Ovary (tissue), 7 donors: ENCODE measurements at regions not wholly inside any gene's neighbourhood (a gene's known extent, or its start where the extent isn't known, plus 50 kb on each side); places are given as distances from the start of the nearest gene placed in this dataset.

Experiments
- DNase-seq, 5 donors: peaks; one replicate each; pipeline ENCODE4 v3.0.0-alpha.2; 2019 to 2020
- H3K27ac ChIP-seq, 2 donors: fragments of 200-600 bp; one replicate each; pipeline versions ENCODE4 v1.5.1 to v1.8.0; 2019 to 2022
- H3K27me3 ChIP-seq: fragments of 200-600 bp; one replicate; pipeline ENCODE4 v1.8.0; 2022
- H3K36me3 ChIP-seq: fragments of 200-600 bp; sonication (generic); one replicate; pipeline ENCODE4 v1.5.1; 2019
- H3K4me1 ChIP-seq: one replicate; pipeline ENCODE4 v1.8.1; 2013; ENCODE audit warnings: mild to moderate bottlenecking, moderate library complexity; ENCODE audit not compliant: insufficient read depth
- H3K4me3 ChIP-seq: fragments of 200-600 bp; sonication (generic); one replicate; pipeline ENCODE4 v1.5.1; 2017
- H3K9me3 ChIP-seq, 2 donors: fragments of 200-600 bp in 1 of 2; sonication (generic) in 1 of 2; one replicate each; pipeline versions ENCODE4 v1.5.1 to v1.8.1; 2013 to 2019; ENCODE audit warnings: mild to moderate bottlenecking in 1 of 2, moderate library complexity in 1 of 2
- EP300 ChIP-seq: sonication (generic); formaldehyde crosslinking; IDR thresholded peaks from one replicate; pipeline ENCODE4 v1.6.1; 2017; ENCODE audit warnings: antibody characterized with exemption
- POLR2A ChIP-seq: fragments of 450-650 bp; IDR thresholded peaks from one replicate; pipeline ENCODE4 v1.6.1; 2017; ENCODE audit warnings: antibody characterized with exemption, mild to moderate bottlenecking, moderate library complexity
- WGBS, 3 donors: extraction: QIAGEN DNeasy Blood & Tissue Kit in 1 of 3; methylation state at CpG; one replicate each; pipeline versions ENCODE4 v1.1.5 to v1.1.7; 2013 to 2017; 5-methylcytosine and 5-hydroxymethylcytosine counted together
- intact Hi-C, 4 donors: fragments of 100-400 bp; cut with DNase I; formaldehyde crosslinking; loops; one replicate each; pipeline versions ENCODE4 v1.11.0 to v1.15.1; 2022 to 2023
- TF ChIP-seq, protein P1 (sequence below), 3 donors: fragments of 450-650 bp in 2 of 3; fragments of 200-600 bp in 1 of 3; IDR thresholded peaks; one replicate each; pipeline versions ENCODE4 v1.5.1 to v1.8.0; 2016 to 2022; ENCODE audit warnings: antibody characterized with exemption in 3 of 3, mild to moderate bottlenecking in 1 of 3
- donor health status: DM: no; HTN: no; CAD: no; lungs with moderate emphysema.
- donor health status: DM: no; HTN: no; CAD: no.
- donor health status: Bipolar disorder and iron deficiency.
- donor health status: DM: no; HTN: no; CAD: no.
- donor health status: DM: yes; HTN: yes; CAD: no.

DNA sequence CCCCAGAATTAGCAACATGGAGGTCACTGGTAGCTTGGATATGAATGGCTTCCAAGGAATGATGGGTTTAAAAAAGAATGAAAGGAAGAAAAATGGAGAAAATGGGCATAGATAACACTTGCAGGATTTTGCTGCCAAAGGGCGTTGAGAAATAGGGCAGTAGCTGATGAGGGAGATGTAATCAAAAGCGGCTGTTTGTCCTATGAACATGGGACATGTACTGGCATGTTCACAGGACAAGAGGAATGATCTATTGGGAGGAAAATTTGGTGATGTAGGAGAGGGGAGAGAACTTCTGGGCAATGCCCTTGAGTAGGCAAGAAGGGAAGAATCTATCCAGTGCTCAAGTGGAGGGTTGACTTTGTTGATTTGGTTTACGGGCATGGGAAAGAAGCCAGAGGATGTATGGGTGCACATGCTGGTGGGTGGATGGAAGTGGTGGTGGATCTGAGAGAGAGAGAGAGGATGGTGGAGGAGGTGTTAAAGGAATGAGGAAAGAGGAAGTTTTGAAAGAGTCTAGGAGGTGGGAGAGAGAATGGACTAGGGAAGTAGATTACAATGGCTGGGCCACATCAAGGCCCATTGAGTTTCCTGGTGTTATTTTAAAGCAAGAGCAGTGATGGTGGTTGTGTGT is 115.1 kb upstream of the MVB12B start:
- no peak overlapping the region for H3K27ac ChIP-seq
- 84 to 87% (median 87%) methylated on average over 3 of the region's 3 CpGs for WGBS, 3 donors
- H3K9me3 ChIP-seq: no peaks in the 10 kb centered on the region
- intact Hi-C loops: no loop called here
- no peak overlapping the region for H3K4me3 ChIP-seq
- H3K36me3 ChIP-seq: no peaks in the 10 kb centered on the region
- DNase-seq: no peak
- H3K27me3 ChIP-seq: no peaks in the 10 kb centered on the region
- TF ChIP-seq, protein P1, sequence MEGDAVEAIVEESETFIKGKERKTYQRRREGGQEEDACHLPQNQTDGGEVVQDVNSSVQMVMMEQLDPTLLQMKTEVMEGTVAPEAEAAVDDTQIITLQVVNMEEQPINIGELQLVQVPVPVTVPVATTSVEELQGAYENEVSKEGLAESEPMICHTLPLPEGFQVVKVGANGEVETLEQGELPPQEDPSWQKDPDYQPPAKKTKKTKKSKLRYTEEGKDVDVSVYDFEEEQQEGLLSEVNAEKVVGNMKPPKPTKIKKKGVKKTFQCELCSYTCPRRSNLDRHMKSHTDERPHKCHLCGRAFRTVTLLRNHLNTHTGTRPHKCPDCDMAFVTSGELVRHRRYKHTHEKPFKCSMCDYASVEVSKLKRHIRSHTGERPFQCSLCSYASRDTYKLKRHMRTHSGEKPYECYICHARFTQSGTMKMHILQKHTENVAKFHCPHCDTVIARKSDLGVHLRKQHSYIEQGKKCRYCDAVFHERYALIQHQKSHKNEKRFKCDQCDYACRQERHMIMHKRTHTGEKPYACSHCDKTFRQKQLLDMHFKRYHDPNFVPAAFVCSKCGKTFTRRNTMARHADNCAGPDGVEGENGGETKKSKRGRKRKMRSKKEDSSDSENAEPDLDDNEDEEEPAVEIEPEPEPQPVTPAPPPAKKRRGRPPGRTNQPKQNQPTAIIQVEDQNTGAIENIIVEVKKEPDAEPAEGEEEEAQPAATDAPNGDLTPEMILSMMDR (IDR thresholded peaks at IDR 0.05): no peak
- TF ChIP-seq EP300 (no peak), POLR2A (no peak)
- H3K4me1 ChIP-seq: no peaks in the 10 kb centered on the region

DNA sequence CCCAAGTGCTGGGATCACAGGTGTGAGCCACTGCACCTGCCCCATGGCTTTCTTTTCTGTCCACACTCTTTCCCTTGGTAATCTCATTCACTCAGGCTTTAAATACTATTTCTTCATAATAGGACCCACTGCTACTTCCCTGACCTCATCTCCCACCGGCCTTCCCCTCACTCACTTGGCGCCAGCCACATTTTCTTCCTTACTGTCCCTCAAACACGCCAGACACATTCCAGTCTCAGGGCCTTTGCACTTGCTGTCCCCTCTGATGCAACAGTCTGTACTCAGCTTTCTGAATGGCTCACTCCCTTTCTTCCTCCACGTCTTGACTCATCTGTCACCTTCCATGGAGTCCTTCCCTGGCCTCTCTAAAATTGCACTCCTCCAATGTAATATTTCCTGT is 111.1 kb upstream of the MVB12B start:
- no peaks in the 10 kb centered on the region for H3K27me3 ChIP-seq
- WGBS, 3 donors: 82 to 90% (median 89%) methylated on average over 4 of the region's 4 CpGs
- no peak for DNase-seq
- peaks cover 1% of the 10 kb centered on the region for H3K4me1 ChIP-seq
- TF ChIP-seq EP300 (no peak), POLR2A (no peak)
- H3K9me3 ChIP-seq: no peaks in the 10 kb centered on the region
- intact Hi-C loops: no loop called here
- H3K4me3 ChIP-seq: no peak overlapping the region
- H3K27ac ChIP-seq: no peak overlapping the region
- no peaks in the 10 kb centered on the region for H3K36me3 ChIP-seq

DNA sequence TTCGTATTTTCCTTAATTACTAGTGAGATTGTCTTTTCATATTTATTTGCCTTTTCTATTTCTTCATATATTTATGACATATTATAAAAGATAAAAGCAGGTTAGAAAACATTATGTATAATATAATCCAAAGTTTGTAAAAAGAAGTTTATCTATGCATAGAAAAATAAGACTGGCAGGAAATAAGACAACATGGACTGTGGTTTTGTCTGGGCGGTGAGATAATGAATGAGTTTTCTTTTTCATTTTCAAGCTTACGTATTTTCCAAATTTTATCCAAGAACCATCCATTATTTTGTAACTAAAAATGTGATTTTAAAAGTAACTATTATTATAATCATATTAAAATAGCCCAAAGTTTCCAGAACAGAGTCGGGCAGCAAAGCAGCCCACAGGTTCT is 109.8 kb upstream of the MVB12B start:
- intact Hi-C loops: no loop called here
- H3K9me3 ChIP-seq: no peaks in the 10 kb centered on the region
- no peak overlapping the region for H3K4me3 ChIP-seq
- no peak overlapping the region for H3K27ac ChIP-seq
- TF ChIP-seq EP300: no peak
- TF ChIP-seq, protein P1 (IDR thresholded peaks at IDR 0.05): no peak
- TF ChIP-seq POLR2A: no peak
- no peak for DNase-seq
- H3K36me3 ChIP-seq: no peaks in the 10 kb centered on the region
- H3K4me1 ChIP-seq: peaks cover 1% of the 10 kb centered on the region
- no peaks in the 10 kb centered on the region for H3K27me3 ChIP-seq
- WGBS, 3 donors: 37 to 59% (median 48%) methylated on average over 4 of the region's 4 CpGs

DNA sequence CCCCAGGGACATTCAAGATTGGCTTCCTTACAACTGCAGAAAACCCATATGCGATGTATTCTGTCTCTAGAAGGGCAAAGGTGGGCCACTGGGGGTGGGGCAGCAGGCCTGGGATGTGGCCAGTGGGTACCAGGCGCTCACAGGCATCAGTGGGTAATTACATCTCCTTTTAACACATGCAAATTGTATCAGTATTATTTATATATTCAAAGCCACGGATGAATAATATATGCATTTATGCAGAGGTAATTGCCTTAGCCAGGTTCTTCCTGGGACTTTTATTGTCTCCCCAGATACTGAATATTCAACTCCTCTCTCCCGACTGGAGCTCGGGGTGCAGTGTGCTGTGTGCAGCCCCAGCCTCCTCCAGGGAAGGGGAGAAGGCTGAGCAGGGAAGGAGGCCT is 109.4 kb upstream of the MVB12B start:
- H3K27ac ChIP-seq: no peak overlapping the region
- no peak overlapping the region for H3K4me3 ChIP-seq
- no peaks in the 10 kb centered on the region for H3K9me3 ChIP-seq
- 64 to 70% (median 65%) methylated on average over 5 of the region's 5 CpGs for WGBS, 3 donors
- intact Hi-C loops: no loop called here
- no peaks in the 10 kb centered on the region for H3K36me3 ChIP-seq
- H3K27me3 ChIP-seq: no peaks in the 10 kb centered on the region
- H3K4me1 ChIP-seq: peaks cover 1% of the 10 kb centered on the region
- no peak for DNase-seq
- TF ChIP-seq POLR2A: no peak
- TF ChIP-seq EP300: no peak
- TF ChIP-seq, protein P1 (IDR thresholded peaks at IDR 0.05): no peak

DNA sequence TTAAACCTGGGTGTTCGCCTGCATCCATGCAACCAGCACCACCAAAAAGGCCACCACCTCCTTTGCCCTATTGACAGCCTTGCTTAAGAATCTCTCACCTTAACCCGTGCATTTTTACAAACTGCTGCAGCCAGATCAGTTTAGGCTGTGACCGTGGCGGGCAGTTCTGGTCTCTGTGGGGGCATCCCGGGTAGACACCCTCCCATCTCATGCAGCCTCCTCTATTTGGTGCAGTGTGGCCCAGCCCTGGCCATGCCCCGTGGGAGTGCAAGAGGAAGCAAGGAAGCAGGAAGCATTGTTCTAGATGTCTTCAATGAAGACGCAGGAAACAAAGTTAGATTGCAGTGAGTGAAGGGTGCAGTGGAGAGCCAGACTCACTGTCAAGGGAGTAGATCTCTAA is 108.8 kb upstream of the MVB12B start:
- H3K9me3 ChIP-seq: no peaks in the 10 kb centered on the region
- H3K4me3 ChIP-seq: no peak overlapping the region
- 78 to 80% (median 80%) methylated on average over 7 of the region's 7 CpGs for WGBS, 3 donors
- TF ChIP-seq, protein P1 (IDR thresholded peaks at IDR 0.05): no peak
- TF ChIP-seq EP300 (no peak), POLR2A (no peak)
- intact Hi-C loops: no loop called here
- DNase-seq: no peak
- no peak overlapping the region for H3K27ac ChIP-seq
- H3K36me3 ChIP-seq: no peaks in the 10 kb centered on the region
- H3K4me1 ChIP-seq: peaks cover 1% of the 10 kb centered on the region
- H3K27me3 ChIP-seq: no peaks in the 10 kb centered on the region
